Right atrium auricular region (tissue), 2 donors: ENCODE measurements at regions not wholly inside any gene's neighbourhood (a gene's known extent, or its start where the extent isn't known, plus 50 kb on each side); places are given as distances from the start of the nearest gene placed in this dataset.

Source experiments
- DNase-seq: peaks from one replicate; pipeline ENCODE4 v3.0.0-alpha.2; 2019; ENCODE audit warnings: low spot score
- H3K27ac ChIP-seq, 2 donors: fragments of 200-600 bp; sonication (generic); 1 replicate in 1 of 2; 2 replicates in 1 of 2; pipeline ENCODE4 v1.5.1; 2016 to 2019
- H3K27me3 ChIP-seq, 2 donors: fragments of 200-600 bp; sonication (generic); one replicate each; pipeline versions ENCODE4 v1.5.1 to v1.6.0; 2017 to 2019
- H3K36me3 ChIP-seq: fragments of 200-600 bp; sonication (generic); one replicate; pipeline ENCODE4 v1.5.1; 2016
- H3K4me1 ChIP-seq, 2 donors: fragments of 200-600 bp; sonication (generic); one replicate each; pipeline versions ENCODE4 v1.5.1 to v1.6.0; 2017 to 2019
- H3K4me3 ChIP-seq, 2 donors: fragments of 200-600 bp; sonication (generic); 1 replicate in 1 of 2; 2 replicates in 1 of 2; pipeline ENCODE4 v1.5.1; 2017 to 2019; ENCODE audit warnings: mild to moderate bottlenecking in 1 of 2, moderate library complexity in 1 of 2
- H3K9me3 ChIP-seq, 2 donors: fragments of 200-600 bp; sonication (generic); one replicate each; pipeline ENCODE4 v1.5.1; 2019
- CTCF ChIP-seq, 2 donors: fragments of 200-600 bp; sonication (generic); IDR thresholded peaks; one replicate each; pipeline ENCODE4 v1.5.1; 2019; ENCODE audit warnings: antibody characterized with exemption in 2 of 2

- H3K36me3 ChIP-seq, result no peaks in the 10 kb centered on the region
- no peaks in the 10 kb centered on the region for H3K27me3 ChIP-seq
- TF ChIP-seq CTCF (IDR thresholded peaks at IDR 0.05), result no peak
- no peaks in the 10 kb centered on the region for H3K4me1 ChIP-seq
- H3K27ac ChIP-seq, result no peak overlapping the region
- H3K9me3 ChIP-seq, result no peaks in the 10 kb centered on the region
- H3K4me3 ChIP-seq, result no peak overlapping the region
- no peak for DNase-seq
These were observed 172.8 kb downstream of the DAD1 start for GRCh38 chr14:22416193-22416592.

- H3K27me3 ChIP-seq, result no peaks in the 10 kb centered on the region
- no peaks in the 10 kb centered on the region for H3K4me1 ChIP-seq
- H3K27ac ChIP-seq, result no peak overlapping the region
- DNase-seq, result no peak
- no peaks in the 10 kb centered on the region for H3K9me3 ChIP-seq
- TF ChIP-seq CTCF (IDR thresholded peaks at IDR 0.05), result no peak
- no peak overlapping the region for H3K4me3 ChIP-seq
- H3K36me3 ChIP-seq, result no peaks in the 10 kb centered on the region
These were observed 173.4 kb downstream of the DAD1 start for GRCh38 chr14:22415605-22415959.

- no peak for TF ChIP-seq CTCF (IDR thresholded peaks at IDR 0.05)
- H3K9me3 ChIP-seq, result no peaks in the 10 kb centered on the region
These were observed 174.0 kb downstream of the DAD1 start for GRCh38 chr14:22414876-22415604.

GRCh38 chr14:22412926-22413411 lies 176.1 kb downstream of the DAD1 start:
- Histone ChIP-seq H3K27ac (no peak overlapping the region), H3K9me3 (no peaks in the 10 kb centered on the region), H3K4me3 (no peak overlapping the region), H3K27me3 (no peaks in the 10 kb centered on the region), H3K36me3 (no peaks in the 10 kb centered on the region), H3K4me1 (no peaks in the 10 kb centered on the region)
- no peak for DNase-seq
- TF ChIP-seq CTCF (IDR thresholded peaks at IDR 0.05), result no peak

More at GRCh38 chr14:22414876-22415604, 174.0 kb downstream of the DAD1 start:
- no peak for DNase-seq
- H3K4me1 ChIP-seq, result no peaks in the 10 kb centered on the region
- H3K36me3 ChIP-seq, result no peaks in the 10 kb centered on the region
- no peaks in the 10 kb centered on the region for H3K27me3 ChIP-seq
- no peak overlapping the region for H3K27ac ChIP-seq
- H3K4me3 ChIP-seq, result no peak overlapping the region

- TF ChIP-seq CTCF (IDR thresholded peaks at IDR 0.05), result no peak
- no peaks in the 10 kb centered on the region for H3K4me1 ChIP-seq
- no peaks in the 10 kb centered on the region for H3K9me3 ChIP-seq
These were observed 177.5 kb downstream of the DAD1 start for GRCh38 chr14:22411398-22412055.

More at GRCh38 chr14:22411398-22412055, 177.5 kb downstream of the DAD1 start:
- Histone ChIP-seq H3K4me3 (no peak overlapping the region), H3K27ac (no peak overlapping the region), H3K36me3 (no peaks in the 10 kb centered on the region), H3K27me3 (no peaks in the 10 kb centered on the region)
- DNase-seq, result no peak
